Neural progenitor cell (in vitro differentiated cells): ENCODE measurements at regions not wholly inside any gene's neighbourhood (a gene's known extent, or its start where the extent isn't known, plus 50 kb on each side); places are given as distances from the start of the nearest gene placed in this dataset.
A peak's percentile ranks its signal among the peaks of the same experiment; 100 is the strongest.

ENCODE experiments used
- DNase-seq: peaks from one replicate; pipeline ENCODE4 v3.0.0-alpha.2; 2016; ENCODE audit warnings: low spot score
- H2AFZ ChIP-seq: fragments of 200-600 bp; sonication (generic); replicated peaks from 2 replicates; pipeline ENCODE4 v1.6.1; 2016; ENCODE audit warnings: antibody characterized with exemption
- H3F3A ChIP-seq: fragments of 200-600 bp; sonication (generic); 2 replicates; pipeline ENCODE4 v1.6.1; 2016; ENCODE audit warnings: antibody characterized with exemption, low read depth
- H3K27ac ChIP-seq: fragments of 200-600 bp; sonication (generic); 2 replicates; pipeline ENCODE4 v1.5.1; 2016; ENCODE audit warnings: mild to moderate bottlenecking
- H3K27me3 ChIP-seq: fragments of 200-600 bp; sonication (generic); 2 replicates; pipeline ENCODE4 v1.6.1; 2016; ENCODE audit warnings: mild to moderate bottlenecking, moderate library complexity
- H3K36me3 ChIP-seq: fragments of 200-600 bp; sonication (generic); 2 replicates; pipeline ENCODE4 v1.5.1; 2016
- H3K4me1 ChIP-seq: fragments of 200-600 bp; sonication (generic); 2 replicates; pipeline ENCODE4 v1.6.1; 2016; ENCODE audit warnings: mixed run types
- H3K4me2 ChIP-seq: fragments of 200-600 bp; sonication (generic); 2 replicates; pipeline ENCODE4 v1.6.1; 2016
- H3K4me3 ChIP-seq: fragments of 200-600 bp; sonication (generic); 2 replicates; pipeline ENCODE4 v1.5.1; 2016
- H3K79me2 ChIP-seq: fragments of 200-600 bp; sonication (generic); 2 replicates; pipeline ENCODE4 v1.6.1; 2016; ENCODE audit warnings: low read depth
- H3K9ac ChIP-seq: fragments of 200-600 bp; sonication (generic); 2 replicates; pipeline ENCODE4 v1.6.1; 2016
- H3K9me3 ChIP-seq: fragments of 200-600 bp; sonication (generic); 2 replicates; pipeline ENCODE4 v1.5.1; 2016; ENCODE audit warnings: low read depth
- H4K20me1 ChIP-seq: fragments of 200-600 bp; sonication (generic); 2 replicates; pipeline ENCODE4 v1.6.1; 2016; ENCODE audit warnings: low read depth
- H3K27ac Mint-ChIP-seq: 3 replicates; pipeline ENCODE4 v1.8.0; 2021; ENCODE audit warnings: mixed read lengths
- H3K27me3 Mint-ChIP-seq: 2 replicates; pipeline ENCODE4 v1.8.0; 2022; ENCODE audit warnings: low read depth, mild to moderate bottlenecking, inconsistent platforms, moderate library complexity, mixed read lengths; ENCODE audit not compliant: insufficient read depth
- H3K36me3 Mint-ChIP-seq: 3 replicates; pipeline ENCODE4 v1.8.0; 2021; ENCODE audit warnings: mixed read lengths
- H3K4me1 Mint-ChIP-seq: 3 replicates; pipeline ENCODE4 v1.8.0; 2021; ENCODE audit warnings: mixed read lengths
- H3K4me3 Mint-ChIP-seq: 3 replicates; pipeline ENCODE4 v1.8.0; 2021; ENCODE audit warnings: mild to moderate bottlenecking, moderate library complexity, mixed read lengths
- H3K9me3 Mint-ChIP-seq: 3 replicates; pipeline ENCODE4 v1.8.0; 2020; ENCODE audit warnings: mixed read lengths
- EZH2 ChIP-seq: fragments of 200-600 bp; sonication (generic); IDR thresholded peaks from 2 replicates; pipeline ENCODE4 v1.6.1; 2017; ENCODE audit warnings: antibody characterized with exemption, mild to moderate bottlenecking, moderate library complexity
- EZH2phosphoT487 ChIP-seq: fragments of 200-600 bp; sonication (generic); IDR thresholded peaks from 2 replicates; pipeline ENCODE4 v1.6.1; 2017; ENCODE audit warnings: antibody characterized with exemption
- TF ChIP-seq, protein P1 (sequence below): fragments of 200-600 bp; sonication (generic); IDR thresholded peaks from 2 replicates; pipeline ENCODE4 v1.5.1; 2017; ENCODE audit warnings: antibody characterized with exemption, mild to moderate bottlenecking

- Histone ChIP-seq H3K4me3 (no peak overlapping the region), H2AFZ (no peak overlapping the region), H3K9me3 (no peaks in the 10 kb centered on the region), H3F3A (no peaks in the 10 kb centered on the region), H3K9ac (no peak overlapping the region), H4K20me1 (no peaks in the 10 kb centered on the region), H3K4me2 (no peak overlapping the region), H3K36me3 (no peaks in the 10 kb centered on the region), H3K27me3 (no peaks in the 10 kb centered on the region), H3K4me1 (no peaks in the 10 kb centered on the region), H3K79me2 (no peaks in the 10 kb centered on the region), H3K27ac (no peak overlapping the region)
- no peaks in the 10 kb centered on the region for H3K36me3 Mint-ChIP-seq
- H3K27me3 Mint-ChIP-seq, result peaks cover 3% of the 10 kb centered on the region
- TF ChIP-seq, protein P1, sequence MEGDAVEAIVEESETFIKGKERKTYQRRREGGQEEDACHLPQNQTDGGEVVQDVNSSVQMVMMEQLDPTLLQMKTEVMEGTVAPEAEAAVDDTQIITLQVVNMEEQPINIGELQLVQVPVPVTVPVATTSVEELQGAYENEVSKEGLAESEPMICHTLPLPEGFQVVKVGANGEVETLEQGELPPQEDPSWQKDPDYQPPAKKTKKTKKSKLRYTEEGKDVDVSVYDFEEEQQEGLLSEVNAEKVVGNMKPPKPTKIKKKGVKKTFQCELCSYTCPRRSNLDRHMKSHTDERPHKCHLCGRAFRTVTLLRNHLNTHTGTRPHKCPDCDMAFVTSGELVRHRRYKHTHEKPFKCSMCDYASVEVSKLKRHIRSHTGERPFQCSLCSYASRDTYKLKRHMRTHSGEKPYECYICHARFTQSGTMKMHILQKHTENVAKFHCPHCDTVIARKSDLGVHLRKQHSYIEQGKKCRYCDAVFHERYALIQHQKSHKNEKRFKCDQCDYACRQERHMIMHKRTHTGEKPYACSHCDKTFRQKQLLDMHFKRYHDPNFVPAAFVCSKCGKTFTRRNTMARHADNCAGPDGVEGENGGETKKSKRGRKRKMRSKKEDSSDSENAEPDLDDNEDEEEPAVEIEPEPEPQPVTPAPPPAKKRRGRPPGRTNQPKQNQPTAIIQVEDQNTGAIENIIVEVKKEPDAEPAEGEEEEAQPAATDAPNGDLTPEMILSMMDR, result no peak
- no peak for TF ChIP-seq EZH2
- no peak for TF ChIP-seq EZH2phosphoT487
- no peak for DNase-seq
- peaks cover 24% of the 10 kb centered on the region for H3K4me1 Mint-ChIP-seq
- H3K9me3 Mint-ChIP-seq, result peaks cover 5% of the 10 kb centered on the region
- H3K27ac Mint-ChIP-seq, result no peak overlapping the region
- no peak overlapping the region for H3K4me3 Mint-ChIP-seq
Observed at GRCh38 chr15:38648121-38648843, 83.7 kb upstream of the RASGRP1 start.

DNA sequence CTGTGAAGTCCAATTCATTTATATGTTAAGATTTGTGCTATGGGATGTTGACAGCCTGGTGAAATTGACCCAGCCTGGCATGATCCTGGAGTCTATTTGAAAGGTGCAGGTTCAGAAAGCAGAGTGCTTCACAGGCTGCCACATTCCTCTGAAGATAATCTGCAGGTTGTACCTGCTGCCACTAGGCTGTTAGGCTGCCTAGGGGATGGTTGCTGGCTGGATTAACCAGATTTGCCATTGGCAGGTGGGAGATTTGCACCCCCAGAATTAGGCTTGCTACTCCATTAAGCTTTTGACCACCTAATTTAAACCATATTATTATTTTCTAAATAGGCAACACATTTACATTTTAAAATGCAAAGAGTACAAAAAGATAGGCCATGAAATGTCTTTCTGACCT, 85.8 kb upstream of the RASGRP1 start:
- no peaks in the 10 kb centered on the region for H3K36me3 Mint-ChIP-seq
- no peak for DNase-seq

GRCh38 chr15:38650936-38651327, 86.3 kb upstream of the RASGRP1 start:
- DNase-seq, result no peak
- no peak overlapping the region for H3K4me3 Mint-ChIP-seq
- Histone ChIP-seq H3K79me2 (no peaks in the 10 kb centered on the region), H4K20me1 (no peaks in the 10 kb centered on the region), H3K9ac (no peak overlapping the region), H3K4me2 (no peak overlapping the region), H3K4me1 (no peaks in the 10 kb centered on the region), H3K9me3 (no peaks in the 10 kb centered on the region), H2AFZ (peak overlapping the region; percentile 68), H3K4me3 (no peak overlapping the region), H3F3A (no peaks in the 10 kb centered on the region), H3K27ac (no peak overlapping the region), H3K27me3 (no peaks in the 10 kb centered on the region), H3K36me3 (no peaks in the 10 kb centered on the region)
- H3K36me3 Mint-ChIP-seq, result no peaks in the 10 kb centered on the region
- no peak overlapping the region for H3K27ac Mint-ChIP-seq
- H3K4me1 Mint-ChIP-seq, result peaks cover 31% of the 10 kb centered on the region
- no peaks in the 10 kb centered on the region for H3K9me3 Mint-ChIP-seq
- TF ChIP-seq EZH2phosphoT487 (no peak), EZH2 (no peak)
- TF ChIP-seq, protein P1, result no peak
- H3K27me3 Mint-ChIP-seq, result peaks cover 7% of the 10 kb centered on the region

More for the DNA sequence above, 85.8 kb upstream of the RASGRP1 start:
- Histone ChIP-seq H3F3A (no peaks in the 10 kb centered on the region), H3K79me2 (no peaks in the 10 kb centered on the region), H3K27me3 (no peaks in the 10 kb centered on the region), H3K4me1 (no peaks in the 10 kb centered on the region), H3K9ac (no peak overlapping the region), H3K4me3 (no peak overlapping the region), H3K27ac (no peak overlapping the region), H3K36me3 (no peaks in the 10 kb centered on the region), H3K9me3 (no peaks in the 10 kb centered on the region), H4K20me1 (no peaks in the 10 kb centered on the region), H3K4me2 (no peak overlapping the region), H2AFZ (no peak overlapping the region)
- Mint-ChIP-seq H3K4me1 (peaks cover 31% of the 10 kb centered on the region), H3K4me3 (no peak overlapping the region), H3K9me3 (no peaks in the 10 kb centered on the region), H3K27ac (no peak overlapping the region), H3K27me3 (peaks cover 7% of the 10 kb centered on the region)
- TF ChIP-seq, protein P1, result no peak
- TF ChIP-seq EZH2phosphoT487, result no peak
- no peak for TF ChIP-seq EZH2
